GM19372 (cell line): ENCODE measurements at regions not wholly inside any gene's neighbourhood (a gene's known extent, or its start where the extent isn't known, plus 50 kb on each side); places are given as distances from the start of the nearest gene placed in this dataset.
"Not testable (repeated sequence)": the region's sequence is repeated elsewhere in the genome, so short reads cannot be mapped to it uniquely, and the experiment has no call there.

ENCODE experiments used
- ATAC-seq: cut with Tn5 transposase; IDR thresholded peaks from one replicate; pipeline ENCODE4 v1.9.1; 2021; ENCODE audit warnings: mild to moderate bottlenecking, low read depth, moderate library complexity; ENCODE audit not compliant: unreplicated experiment

DNA sequence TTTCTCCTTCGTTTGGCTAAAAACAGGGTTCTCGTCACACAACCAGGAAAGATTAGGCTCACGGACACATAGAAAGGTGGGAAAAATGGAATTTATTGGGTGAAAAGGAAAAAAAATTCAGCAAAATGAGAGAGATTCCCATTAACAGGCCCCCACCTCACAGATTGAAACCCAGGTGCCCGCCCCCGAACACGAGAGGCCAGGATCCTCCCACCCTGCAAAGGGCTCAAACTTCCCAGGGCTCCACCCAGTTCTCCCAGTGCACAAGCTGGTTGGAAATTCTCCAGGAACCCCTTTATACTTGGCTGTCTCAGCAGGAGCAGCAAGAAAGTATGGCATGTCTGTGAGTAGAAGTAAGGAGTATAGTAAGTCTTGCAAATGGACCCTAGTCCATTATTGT, 499.7 kb downstream of the RWDD3 start:
- no peak for ATAC-seq

DNA sequence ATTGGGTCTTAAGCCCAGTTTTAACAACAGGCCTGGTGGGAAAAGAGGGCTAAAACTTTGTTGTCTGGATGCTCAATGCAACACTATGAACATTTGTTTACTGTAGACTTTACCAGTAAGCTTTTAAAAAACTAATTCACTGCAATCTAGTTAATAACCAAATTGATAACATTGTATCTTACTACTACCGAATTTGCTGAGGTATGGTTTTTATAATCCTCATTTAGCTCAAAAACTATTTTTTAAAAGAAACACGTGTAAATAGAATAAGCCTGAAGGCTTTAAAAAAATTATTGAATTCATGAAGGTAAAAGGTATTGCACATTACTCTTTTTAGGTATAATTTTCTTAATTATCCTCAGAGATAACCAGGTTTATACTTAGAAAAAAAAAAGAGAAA, 500.6 kb downstream of the RWDD3 start:
- no peak for ATAC-seq

DNA sequence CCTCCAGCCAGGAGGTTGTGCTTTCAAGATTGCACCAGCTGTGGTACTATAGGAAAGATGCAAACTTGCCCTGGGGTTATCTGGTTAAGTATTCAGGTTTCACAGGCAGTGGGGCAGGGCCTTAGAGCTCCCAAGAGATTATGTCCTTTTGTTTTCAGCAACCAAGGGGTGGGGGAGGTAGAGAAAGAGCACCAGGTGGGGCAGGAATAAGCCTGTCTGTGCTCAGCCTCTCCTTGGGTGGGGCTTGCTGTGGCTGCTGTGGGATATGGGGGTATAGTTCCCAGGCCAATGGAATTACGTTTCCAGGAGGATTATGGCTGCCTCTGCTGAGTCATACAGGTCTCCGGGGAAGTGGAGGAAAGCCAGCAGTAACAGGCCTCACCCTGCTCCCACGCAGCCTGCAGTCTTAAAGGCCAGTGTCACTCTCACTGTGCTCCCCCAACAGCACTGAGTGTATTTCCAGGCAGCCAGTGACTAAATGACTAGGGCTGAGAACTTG, 508.6 kb downstream of the RWDD3 start:
- ATAC-seq, result no peak

DNA sequence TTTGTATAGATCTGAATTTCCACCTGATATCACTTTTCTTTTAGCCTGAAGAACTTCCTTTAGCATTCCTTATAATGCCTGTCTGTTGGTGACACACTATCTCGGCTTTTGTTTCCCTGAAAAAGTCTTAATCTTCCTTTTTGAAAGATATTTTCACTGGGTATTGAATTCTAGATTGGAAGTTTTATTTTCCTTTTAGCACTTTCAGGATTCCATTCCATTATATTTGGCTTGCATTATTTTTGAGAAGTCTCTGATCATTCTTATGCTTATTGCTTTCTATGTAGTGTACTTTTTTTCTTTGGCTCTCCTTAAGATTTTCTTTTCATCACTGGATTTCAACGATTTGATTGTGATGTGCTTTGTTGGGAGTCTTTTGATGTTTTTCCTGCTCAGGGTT, 510.7 kb downstream of the RWDD3 start:
- ATAC-seq, result no peak

DNA sequence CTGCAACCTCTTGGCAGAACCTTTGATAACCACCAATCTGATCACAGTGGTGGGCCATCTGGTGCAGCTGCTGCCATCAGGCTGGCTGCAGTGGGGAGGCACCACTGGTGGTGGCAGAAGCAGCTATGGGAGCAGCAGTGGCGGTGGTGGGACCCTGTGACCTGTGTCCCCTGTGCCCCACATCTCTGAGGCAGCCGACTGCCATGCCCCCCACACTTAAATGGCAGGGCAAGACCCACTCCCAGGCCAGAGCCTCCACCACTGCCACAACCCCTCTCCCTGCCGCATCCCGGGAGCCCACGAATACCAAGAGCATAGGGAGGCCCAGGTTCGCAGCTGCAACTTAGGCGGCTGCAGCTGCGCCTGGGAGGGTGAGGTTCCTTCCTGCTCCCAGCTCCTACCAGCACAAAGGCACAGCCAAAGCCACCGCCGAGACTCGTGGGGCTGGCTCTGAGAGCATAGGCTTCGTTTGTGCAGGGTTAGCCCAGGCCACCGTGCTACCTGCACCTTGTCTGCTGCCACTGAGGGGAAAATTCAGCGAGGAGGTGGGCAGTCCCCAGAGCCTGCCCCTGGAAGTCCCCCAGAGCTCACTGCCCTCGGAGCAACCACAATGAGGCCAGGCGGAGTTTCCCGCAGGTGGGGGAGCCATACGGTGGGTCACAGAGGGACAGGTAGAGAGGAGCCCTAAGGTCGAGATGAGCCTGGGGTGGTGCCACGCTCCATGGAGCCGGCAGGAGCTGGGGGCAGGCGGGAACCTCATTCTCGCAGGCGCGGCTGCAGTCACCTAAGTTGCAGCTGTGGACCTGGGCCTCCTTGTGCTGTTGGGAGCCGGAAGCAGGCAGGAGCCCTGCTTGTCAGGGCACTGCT, 518.7 kb downstream of the RWDD3 start:
- ATAC-seq, result no peak

DNA sequence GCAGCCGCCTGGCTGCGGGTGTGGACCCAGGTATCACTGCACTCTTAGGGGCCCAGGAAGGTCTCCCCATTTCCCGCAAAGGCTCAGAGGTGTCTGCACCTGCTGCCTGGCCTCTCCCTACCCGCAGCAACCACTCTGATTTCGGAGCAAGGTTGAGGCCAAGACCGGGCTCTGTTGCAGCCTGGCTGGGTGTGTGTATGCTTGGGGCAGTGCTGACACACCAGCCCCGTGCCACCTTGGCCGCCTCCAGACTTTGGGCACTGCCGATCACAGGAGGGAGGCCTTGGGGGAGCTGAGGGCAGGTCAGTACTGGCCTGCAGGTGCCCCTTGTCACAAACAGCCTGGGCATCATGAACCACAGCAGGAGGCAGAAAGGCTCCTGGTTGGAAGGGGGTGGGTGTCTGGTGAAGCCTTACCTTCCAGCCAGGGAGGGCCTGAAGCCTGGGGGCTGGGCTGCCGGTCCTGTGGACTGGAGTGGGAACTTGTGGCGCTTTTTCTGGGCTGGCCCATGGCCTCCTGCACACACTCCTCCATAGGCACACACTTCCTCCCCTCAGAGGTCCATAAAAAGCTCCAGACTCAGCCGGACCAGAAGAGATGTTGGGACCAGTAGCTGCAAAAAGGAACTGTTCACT, 519.5 kb downstream of the RWDD3 start:
- no peak for ATAC-seq

DNA sequence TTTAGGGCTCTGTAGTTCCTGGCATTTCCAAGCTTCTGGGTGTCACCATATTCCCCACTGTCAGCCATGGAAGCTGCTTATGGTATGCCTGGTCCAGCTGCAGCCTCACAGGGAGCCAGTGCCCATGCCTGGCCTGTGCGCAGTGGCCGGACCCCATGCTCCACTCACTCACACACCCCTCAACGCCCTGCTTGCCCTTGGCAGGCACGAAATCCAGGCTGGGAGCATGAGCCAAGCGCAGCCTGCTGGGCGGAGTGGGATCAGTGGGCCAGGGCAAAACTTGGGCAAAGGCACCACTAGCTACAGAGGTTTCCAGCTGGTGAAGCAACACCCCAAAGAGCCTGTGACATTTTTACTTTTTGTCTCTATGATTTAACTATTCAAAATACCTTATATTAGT, 520.4 kb downstream of the RWDD3 start:
- ATAC-seq, result no peak

DNA sequence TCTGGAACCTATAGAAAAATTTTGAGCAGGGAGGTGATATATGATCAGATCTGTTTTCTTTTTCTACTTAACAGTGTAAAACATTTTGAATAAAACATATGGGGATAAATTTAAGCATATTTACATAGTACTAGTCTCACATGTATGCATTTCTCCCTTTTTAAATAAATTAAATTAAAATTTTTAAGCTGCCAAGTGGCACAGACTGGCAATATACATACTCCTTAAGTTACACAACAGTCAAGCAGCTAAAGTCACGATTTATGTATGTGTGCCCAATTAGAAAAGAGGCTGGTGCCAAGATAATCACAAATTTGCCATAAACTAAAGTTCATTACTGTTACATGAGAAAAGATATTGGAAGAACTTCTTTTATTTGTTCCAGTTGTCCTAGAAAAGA, 532.0 kb downstream of the RWDD3 start:
- no peak for ATAC-seq

DNA sequence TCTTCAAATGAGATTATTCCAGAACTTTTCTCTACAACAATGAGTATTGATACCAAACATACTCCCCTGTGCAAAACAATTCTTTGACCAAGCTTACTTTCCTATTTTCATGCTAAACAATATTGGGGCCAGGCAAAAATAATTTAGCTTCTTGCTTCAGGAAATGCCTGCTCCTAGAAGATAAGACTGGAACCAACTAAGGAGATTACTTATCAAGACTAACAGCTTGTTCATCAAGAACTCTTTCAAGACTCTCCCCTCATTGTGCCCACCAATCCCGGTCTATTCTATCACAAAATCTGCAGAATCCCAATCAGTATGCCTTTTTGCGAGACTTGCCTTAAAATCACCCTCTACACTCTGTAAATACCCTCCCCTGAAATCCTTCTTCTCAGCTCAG, 536.6 kb downstream of the RWDD3 start:
- no peak for ATAC-seq

DNA sequence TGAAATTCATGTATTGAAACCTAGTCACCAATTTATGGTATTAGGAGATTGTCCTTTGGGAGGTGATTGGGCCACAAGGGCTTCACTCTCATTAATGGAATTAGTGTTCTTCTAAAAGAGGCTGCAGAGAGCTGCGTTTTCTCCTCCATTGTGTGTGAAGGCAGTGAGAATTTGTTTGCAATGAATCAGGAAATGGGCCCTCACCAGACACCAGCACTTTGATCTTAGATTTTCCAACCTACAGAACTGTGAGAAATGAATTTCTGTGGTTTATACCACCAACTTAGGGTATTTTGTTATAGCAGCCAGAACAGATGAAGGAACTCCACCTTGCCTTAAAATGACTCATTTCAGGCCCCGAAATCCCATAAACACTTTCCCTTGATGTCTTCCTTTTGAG, 544.2 kb downstream of the RWDD3 start:
- no peak for ATAC-seq

DNA sequence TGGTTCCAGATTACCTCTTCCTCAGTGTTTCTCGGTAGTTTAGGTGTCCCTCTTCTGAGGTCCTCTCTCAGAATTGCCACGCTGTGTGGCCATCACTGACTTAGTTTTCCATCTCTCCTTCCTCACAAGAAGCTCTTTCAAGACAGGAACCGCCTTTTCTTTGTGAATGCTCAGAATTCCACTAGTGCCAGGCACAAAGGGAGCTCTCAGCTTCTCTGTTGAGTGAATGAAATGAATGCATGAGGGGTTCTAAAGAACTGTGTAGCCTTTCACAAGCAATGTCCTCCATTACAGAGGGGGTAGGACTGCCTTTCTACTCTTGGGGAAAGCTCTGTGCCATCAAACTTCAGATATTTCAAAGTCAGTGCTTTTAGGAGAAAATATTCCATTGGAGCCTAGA, 546.8 kb downstream of the RWDD3 start:
- no peak for ATAC-seq

DNA sequence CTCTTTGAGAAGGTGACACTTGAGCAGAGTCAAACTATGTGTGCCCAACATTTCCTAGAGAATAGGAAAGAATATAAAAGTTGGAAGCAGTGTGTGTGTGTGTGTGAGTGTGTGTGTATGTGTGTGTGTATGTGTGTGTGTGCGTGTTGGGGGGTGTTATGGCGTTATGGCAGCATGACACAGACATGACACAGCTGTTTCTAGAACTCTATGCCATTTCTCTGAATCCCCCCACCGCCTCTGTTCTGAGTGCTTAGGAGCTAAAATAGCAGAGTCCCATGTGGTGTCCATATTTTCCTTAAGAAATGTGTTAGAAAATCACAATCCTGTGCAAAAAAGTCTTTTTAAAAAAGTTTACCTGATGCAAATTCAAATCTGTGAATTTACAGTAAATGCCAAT, 556.1 kb downstream of the RWDD3 start:
- no peak for ATAC-seq

DNA sequence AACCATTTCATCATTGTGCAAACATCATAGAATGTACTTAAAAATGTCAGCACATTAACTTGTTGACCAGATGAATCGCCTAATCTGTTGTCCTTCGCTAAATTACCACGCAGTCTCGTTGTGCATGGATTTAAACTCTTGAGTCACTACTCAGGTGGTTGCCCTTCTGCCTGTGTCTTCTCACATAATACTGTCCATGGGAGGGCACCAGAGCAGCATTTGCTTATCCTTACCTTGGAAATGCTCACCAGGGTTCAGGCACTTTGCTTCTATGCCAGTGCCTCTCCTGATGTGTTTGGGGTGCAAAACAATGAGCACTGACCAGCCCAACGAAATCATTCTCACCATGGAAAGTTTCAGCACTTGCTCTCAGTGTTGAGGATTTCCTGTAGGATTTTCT, 559.9 kb downstream of the RWDD3 start:
- ATAC-seq, result no peak

DNA sequence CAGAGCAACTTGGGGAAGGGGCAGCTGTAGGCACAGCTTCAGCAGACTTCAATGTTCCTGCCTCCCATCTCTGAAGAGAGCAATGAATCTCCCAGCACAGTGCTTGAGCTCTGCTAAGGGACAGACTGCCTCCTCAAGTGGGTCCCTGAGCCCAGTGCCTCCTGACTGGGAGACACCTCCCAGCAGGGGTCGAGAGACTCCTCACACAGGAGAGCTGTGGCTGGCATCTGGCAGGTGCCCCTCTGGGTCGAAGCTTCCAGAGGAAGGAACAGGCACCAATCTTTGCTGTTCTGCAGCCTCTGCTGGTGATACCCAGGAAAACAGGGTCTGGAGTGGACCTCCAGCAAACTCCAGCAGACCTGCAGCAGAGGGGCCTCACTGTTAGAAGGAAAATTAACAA, 563.8 kb downstream of the RWDD3 start:
- not testable (repeated sequence) for ATAC-seq

DNA sequence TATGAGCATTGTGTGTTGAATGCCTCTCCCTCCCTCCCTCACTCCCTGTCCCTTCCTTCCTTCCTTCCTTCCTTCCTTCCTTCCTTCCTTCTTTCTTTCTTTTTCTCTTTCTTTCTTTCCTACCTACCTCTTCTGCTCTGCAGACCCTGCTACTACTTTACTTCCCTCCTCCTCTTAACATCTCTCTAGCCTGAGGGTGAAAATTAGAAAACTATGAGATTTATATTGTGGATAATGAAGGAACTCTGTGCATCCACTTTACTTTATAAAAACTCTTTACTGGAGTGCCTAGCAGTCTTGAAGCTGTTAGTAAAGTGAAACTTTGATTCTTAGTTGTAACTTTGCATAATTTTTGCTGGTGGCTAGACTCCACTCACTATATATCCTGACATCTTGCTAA, 572.2 kb downstream of the RWDD3 start:
- ATAC-seq, result no peak

DNA sequence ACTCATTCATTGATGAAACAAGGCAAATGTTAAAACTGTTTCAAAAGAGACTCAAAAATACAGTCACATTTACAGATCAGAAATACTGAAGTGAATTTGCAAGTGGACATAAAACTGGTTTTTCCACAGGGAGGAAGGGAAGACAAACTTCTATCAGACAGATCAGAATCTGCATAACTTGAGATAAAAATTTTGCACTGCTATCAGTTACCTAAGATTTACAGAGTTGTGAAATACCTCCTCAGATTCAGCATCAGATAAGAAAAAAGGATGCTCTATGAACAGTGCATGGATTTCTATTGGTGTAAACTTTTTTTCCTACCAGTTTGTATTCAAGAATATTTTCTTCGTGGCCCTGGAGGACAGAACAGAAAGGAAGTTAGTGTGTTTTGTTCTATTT, 575.4 kb downstream of the RWDD3 start:
- no peak for ATAC-seq

DNA sequence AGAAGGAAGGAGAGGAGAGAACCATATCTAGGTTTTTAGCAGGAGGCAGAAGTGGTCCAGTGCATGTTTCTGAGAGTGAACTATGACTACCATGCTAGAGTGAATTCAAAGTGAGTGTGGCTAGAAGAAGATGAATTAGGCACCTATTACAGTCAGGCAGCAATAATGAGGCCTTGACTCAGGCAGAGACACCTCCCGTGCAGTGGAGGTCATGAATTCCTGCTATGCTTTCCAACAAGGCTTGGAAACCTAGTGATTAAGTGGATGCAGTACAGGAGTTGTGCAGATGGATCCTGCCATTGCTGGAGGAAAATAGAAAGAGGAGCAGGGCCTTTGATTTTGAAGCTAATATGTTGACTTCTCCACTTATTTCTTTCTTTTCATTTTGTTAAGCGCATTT, 581.5 kb downstream of the RWDD3 start:
- ATAC-seq, result no peak

DNA sequence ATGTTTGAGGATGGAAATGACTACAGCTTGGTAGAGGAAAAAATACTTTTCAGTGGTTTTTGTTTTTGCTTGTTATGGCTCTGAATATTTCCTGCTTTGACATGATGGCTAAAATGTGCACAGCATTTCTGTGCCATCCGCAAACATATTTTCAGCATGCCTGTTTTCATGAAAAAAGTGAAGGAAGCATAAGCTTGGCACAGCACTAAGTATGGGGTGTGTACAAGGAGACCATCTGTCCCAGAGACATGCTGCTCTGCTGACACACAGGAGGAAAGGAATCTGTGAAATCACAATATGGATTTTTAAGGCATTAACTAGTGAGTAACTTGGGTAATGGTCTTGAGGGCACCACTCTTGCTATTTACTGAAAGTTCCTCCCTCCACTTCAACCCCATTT, 595.5 kb downstream of the RWDD3 start:
- no peak for ATAC-seq

DNA sequence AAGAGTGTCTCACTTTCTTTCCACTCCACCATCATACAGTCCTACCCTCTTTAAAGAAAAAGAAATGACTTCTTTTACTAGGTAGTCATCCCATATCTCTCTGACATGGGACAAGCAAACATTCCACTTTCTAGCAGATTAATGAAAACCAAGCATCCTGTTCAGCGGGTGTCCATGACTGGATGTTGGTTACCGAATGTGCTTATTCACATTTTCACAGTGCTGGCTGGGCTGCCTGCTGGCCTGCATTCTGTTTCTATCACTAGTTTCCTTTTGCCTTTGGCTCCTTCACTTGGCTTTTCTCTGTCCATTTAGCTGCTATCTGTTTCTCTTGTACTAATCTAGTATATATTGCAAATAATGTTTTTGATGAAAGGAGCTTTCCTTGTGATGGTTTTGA, 598.4 kb downstream of the RWDD3 start:
- no peak for ATAC-seq

DNA sequence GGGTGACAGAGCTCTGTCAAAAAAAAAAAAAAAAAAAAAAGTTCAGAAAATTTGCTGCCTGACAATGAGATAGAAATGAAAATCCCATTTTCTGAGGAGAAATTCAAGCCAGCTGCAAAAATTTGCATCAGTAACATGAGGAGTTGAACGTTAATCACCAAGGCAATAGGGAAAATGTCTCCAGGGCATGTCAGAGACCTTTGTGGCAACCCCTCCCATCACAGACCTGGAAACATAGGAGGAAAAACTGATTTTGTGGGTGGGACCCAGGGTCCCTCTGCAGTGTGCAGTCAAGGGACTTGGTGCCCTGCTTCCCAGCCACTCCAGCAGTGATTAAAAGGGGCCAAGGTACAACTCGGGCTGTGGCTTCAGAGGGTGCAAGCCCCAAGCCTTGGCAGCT, 615.4 kb downstream of the RWDD3 start:
- no peak for ATAC-seq

DNA sequence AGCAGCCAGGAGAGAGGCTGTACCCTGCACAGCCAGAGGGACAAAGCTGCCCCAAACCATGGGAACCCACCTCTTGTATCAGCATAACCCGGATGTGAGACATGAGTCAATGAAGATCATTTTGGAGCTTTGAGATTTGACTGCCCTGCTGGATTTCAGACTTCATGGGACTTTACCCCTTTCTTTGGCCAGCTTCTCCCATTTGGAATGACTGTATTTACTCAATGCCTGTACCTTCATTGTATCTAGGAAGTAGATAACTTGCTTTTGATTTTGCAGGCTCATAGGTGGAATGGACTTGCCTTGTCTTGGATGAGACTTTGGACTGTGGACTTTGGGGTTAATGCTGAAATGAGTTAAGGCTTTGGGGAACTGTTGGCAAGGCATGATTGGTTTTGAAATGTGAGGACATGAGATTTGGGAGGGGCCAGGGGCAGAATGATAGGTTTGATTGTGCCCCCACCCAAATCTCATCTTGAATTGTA, 616.2 kb downstream of the RWDD3 start:
- ATAC-seq, result no peak

DNA sequence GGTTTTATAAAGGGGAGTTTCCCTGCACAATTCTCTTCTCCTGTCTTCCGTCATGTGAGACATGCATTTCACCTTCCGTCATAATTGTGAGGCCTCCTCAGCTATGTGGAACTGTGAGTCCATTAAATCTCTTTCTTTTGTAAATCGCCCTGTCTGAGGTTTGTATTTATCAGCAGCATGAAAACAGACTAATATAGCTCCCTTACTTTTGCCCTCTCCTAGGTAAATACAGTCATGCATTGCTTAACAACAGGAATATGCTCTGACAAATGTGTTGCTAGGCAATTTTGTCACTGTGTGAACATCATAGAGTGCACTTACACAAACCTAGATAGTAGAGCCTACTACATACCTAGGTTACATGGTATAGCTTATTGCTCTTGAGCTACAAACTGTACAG, 616.8 kb downstream of the RWDD3 start:
- ATAC-seq, result no peak
